ENCODE measurements at regions not wholly inside any gene's neighbourhood (a gene's known extent, or its start where the extent isn't known, plus 50 kb on each side); places are given as distances from the start of the nearest gene placed in this dataset.

DNA sequence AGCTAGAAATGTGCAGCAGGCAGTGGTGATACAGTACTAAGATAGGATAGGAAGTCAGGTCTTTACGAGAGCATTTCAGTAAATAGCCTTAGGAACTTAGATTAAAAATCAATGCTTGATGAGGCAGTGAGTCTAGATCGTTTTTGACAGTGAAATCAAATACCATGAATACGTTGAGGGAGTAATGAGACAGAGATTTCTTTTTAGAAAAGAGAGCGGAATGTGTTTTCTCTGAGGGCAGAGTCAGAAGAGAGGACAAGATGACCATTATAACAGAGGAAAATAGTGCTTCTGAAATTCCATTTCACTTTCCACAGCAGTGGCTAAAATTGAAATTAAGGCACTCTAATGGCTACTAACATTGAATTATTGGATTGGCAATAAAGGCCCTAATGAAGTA lies 339.6 kb downstream of the UTRN start:
- TF ChIP-seq CTCF (IDR thresholded peaks at IDR 0.05; ENCODE audit: low read length) (no peak), EZH2 (IDR thresholded peaks at IDR 0.05; ENCODE audit: borderline replicate concordance, low read length) (no peak)

All from OCI-LY1 (cell line).